ENCODE measurements at regions not wholly inside any gene's neighbourhood (a gene's known extent, or its start where the extent isn't known, plus 50 kb on each side); places are given as distances from the start of the nearest gene placed in this dataset.
"Not testable (repeated sequence)": the region's sequence is repeated elsewhere in the genome, so short reads cannot be mapped to it uniquely, and the experiment has no call there.

GRCh38 chr19:30857388-30857787 is 485.2 kb downstream of the ZNF536 start:
- no peak for DNase-seq

GRCh38 chr19:30856786-30857185 is 484.6 kb downstream of the ZNF536 start:
- DNase-seq, result no peak

- DNase-seq, result no peak
Measured at GRCh38 chr19:30856376-30856775, 484.2 kb downstream of the ZNF536 start.

- no peak for DNase-seq
Measured at GRCh38 chr19:30855442-30855841, 483.3 kb downstream of the ZNF536 start.

GRCh38 chr19:30854661-30855060 is 482.5 kb downstream of the ZNF536 start:
- no peak for DNase-seq

- DNase-seq, result no peak
Measured at GRCh38 chr19:30854207-30854606, 482.0 kb downstream of the ZNF536 start.

- no peak for DNase-seq
Measured at GRCh38 chr19:30853036-30853435, 480.9 kb downstream of the ZNF536 start.

- no peak for DNase-seq
Measured at GRCh38 chr19:30852168-30852567, 480.0 kb downstream of the ZNF536 start.

GRCh38 chr19:30851646-30852045 is 479.5 kb downstream of the ZNF536 start:
- no peak for DNase-seq

GRCh38 chr19:30848636-30849425 is 476.6 kb downstream of the ZNF536 start:
- no peak for DNase-seq

GRCh38 chr19:30846102-30846501 is 473.9 kb downstream of the ZNF536 start:
- no peak for DNase-seq

GRCh38 chr19:30842926-30843325 is 470.7 kb downstream of the ZNF536 start:
- DNase-seq, result no peak

- DNase-seq, result no peak
Measured at GRCh38 chr19:30841934-30842333, 469.8 kb downstream of the ZNF536 start.

GRCh38 chr19:30830875-30831274 is 458.7 kb downstream of the ZNF536 start:
- DNase-seq, result no peak

- not testable (repeated sequence) for DNase-seq
Measured at GRCh38 chr19:30825505-30825904, 453.3 kb downstream of the ZNF536 start.

- no peak for DNase-seq
Measured at GRCh38 chr19:30824809-30825208, 452.6 kb downstream of the ZNF536 start.

- DNase-seq, result no peak
Measured at GRCh38 chr19:30817965-30818567, 445.9 kb downstream of the ZNF536 start.

GRCh38 chr19:30817197-30817596 is 445.0 kb downstream of the ZNF536 start:
- DNase-seq, result no peak

- DNase-seq, result no peak
Measured at GRCh38 chr19:30815889-30816580, 443.9 kb downstream of the ZNF536 start.

GRCh38 chr19:30812099-30812678 is 440.0 kb downstream of the ZNF536 start:
- no peak for DNase-seq

GRCh38 chr19:30811397-30812098 is 439.4 kb downstream of the ZNF536 start:
- no peak for DNase-seq

- no peak for DNase-seq
Measured at GRCh38 chr19:30810726-30811125, 438.5 kb downstream of the ZNF536 start.

GRCh38 chr19:30807278-30807677 is 435.1 kb downstream of the ZNF536 start:
- DNase-seq, result no peak

Measured in activated effector memory CD4-positive, alpha-beta T cell treated with anti-CD3 and anti-CD28 coated beads, Interleukin-2, amount 50 U/mL, for 16 hours (primary cell).